Pulmonary artery endothelial cell (primary cell): ENCODE measurements at regions not wholly inside any gene's neighbourhood (a gene's known extent, or its start where the extent isn't known, plus 50 kb on each side); places are given as distances from the start of the nearest gene placed in this dataset.
"Not testable (repeated sequence)": the region's sequence is repeated elsewhere in the genome, so short reads cannot be mapped to it uniquely, and the experiment has no call there.

Experiments
- DNase-seq: peaks from one replicate; pipeline ENCODE4 v3.0.0-alpha.2; 2011; ENCODE audit warnings: low read depth, low spot score

DNA sequence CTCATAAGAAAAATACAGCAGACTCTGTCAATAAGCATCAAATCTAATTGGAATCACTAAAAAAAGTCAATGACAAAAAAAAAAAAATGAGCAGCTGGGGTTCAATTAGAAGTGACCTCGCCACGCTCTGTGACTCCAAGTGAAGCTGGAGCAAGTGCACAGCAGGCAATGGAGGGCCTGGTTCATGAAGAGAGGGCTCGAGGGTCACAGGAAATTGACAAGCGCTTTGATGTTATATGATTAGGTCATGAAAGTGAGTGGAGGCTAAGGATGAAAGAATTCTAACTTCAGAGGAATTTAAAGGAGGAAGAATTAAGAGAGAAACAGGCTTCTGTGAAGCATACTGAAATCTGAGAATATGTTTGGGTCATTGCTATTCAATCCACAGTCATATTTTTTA is 85.4 kb upstream of the TMEM18 start:
- no peak for DNase-seq

DNA sequence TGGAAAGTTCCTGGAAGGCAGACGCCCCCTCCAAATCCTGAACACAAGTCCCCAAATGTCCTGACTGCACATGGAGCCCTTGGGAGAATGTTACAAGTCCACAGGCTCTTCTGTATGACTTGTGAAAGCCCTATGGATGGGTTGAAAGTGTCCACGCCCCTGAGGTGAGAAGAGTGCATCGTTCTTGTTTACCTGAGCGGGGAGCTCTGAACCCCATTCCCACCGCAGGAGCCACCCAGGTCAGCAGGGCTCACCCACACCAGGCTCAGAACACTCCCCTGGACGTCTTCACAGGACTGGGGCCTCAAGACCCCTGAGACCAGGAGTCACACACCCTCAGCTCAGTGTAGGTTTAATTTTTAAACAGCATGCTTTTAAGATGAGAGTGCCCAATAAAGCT is 84.2 kb upstream of the TMEM18 start:
- DNase-seq: no peak

DNA sequence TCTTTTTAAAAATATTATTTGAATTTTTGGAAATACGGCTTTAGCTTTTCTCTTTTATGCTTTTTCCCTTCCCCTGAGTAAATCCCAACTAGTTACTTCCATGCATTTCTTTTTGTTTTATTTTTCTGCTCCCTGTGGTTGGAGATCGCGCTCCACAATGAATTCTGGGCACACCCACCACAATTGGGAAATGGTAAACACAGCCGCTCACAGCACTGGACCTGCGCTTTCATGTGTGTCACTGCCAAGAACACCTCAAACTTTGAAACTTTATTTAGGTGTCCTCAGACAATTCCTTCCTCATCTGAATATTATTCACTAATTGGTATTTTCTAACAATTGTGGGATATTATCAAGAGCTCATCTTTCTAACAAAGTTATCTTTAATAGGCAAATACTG is 82.8 kb upstream of the TMEM18 start:
- no peak for DNase-seq

DNA sequence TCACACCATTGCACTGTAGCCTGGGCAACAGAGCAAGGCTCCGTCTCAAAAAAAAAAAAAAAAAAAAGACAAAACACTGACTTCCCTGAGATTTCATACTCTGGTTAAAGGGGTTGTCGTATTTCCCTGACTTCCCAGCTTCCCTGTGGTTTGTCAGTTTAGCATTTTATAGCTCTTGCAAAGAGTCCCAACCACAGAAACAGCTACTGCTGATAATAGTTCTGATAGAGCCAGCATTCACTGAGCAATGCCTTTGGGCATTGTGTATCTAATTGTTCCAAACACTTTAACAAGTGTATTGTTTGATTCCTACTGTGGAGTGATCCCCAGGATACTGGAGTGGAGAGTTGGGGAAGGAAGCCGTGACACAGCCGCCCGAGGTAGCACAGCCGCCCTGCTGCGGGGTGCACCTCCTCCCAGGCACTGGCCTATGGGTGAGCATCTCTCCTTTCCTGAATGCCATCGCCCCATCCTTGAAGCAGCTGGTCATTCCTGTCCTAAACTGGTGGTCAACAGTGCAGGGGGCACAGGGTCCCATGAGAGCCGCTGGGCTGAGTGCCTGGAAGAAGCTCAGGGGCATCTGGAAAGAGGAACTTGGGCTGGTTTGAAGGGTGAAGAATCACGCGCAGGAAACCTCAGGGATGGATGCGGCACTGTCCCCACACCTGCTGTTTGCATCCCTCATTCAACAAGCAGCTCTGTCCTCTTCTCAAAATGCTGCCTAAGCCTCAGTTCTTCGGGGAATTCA is 81.0 kb upstream of the TMEM18 start:
- no peak for DNase-seq

DNA sequence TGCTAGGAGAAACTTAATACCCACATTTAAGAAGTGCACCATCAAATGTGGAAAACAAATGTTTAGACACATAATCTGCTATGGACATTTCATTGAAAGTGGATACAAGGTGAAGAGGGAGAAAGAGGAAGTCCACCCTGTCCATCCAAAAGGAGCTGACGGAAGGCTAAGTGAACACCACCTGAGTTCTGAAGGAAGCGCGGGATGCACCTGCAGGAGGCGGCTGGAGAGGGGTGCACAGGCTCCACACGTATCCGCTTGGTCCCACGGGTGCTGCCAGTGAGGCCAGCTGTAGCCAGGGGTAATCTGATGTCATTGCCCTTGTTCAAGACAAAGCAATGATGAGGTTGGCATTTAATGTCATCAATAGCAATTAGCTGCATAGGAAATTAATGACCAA is 75.9 kb upstream of the TMEM18 start:
- no peak for DNase-seq

DNA sequence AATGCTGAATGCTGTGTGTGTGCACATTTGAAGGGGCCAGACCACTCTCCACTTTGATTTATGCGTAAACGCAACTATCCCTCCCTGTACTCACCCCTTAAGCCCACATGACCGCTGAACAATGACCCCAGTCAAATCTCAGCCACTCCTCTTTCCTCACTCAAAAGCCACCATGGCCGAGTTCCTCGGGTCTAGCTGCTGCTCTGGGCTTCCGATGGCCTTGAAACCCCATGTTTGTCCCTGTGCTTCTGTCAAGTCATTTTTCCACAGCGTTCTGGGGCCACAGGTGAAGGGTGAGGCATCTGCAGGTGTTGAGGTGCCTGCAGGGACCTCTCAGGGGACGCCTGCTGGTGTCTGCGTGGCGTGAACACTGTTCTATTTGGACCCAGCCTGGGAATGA is 74.3 kb upstream of the TMEM18 start:
- DNase-seq: no peak

DNA sequence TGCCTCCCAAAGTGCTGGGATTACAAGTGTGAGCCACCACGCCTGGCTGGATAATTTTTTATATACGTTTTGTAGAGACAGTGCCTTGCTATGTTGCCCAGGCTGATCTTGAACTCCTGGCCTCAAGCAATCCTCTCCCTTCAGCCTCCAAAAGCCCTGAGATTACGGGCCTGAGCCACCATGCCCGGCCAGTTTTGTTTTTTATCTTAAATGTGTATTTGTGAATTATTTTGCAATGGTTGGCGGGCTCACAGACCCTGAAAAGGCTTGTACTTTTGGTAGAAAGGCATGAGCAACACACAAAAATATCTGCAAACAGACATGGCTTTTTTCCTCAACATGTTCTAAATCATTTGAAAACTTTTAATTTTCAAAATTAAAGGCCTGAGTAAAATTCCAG is 73.4 kb upstream of the TMEM18 start:
- DNase-seq: no peak

DNA sequence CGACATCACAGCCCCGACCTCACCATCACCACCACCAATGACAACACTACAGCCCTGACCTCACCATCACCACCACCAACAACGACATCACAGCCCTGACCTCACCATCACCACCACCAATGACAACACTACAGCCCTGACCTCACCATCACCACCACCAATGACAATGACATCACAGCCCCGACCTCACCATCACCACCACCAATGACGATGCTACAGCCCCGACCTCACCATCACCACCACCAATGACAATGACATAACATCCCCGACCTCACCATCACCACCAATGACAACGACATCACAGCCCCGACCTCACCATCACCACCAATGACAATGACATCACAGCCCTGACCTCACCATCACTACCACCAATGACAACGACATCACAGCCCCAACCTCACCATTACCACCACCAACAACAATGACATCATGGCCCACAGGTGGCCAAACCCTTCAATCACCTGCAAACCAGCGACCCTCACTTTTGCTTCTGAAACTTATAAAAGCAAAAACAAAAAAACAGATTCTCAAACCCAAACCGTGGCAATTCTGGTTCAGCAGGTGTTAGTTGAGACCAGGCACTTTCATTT is 70.7 kb upstream of the TMEM18 start:
- no peak for DNase-seq

DNA sequence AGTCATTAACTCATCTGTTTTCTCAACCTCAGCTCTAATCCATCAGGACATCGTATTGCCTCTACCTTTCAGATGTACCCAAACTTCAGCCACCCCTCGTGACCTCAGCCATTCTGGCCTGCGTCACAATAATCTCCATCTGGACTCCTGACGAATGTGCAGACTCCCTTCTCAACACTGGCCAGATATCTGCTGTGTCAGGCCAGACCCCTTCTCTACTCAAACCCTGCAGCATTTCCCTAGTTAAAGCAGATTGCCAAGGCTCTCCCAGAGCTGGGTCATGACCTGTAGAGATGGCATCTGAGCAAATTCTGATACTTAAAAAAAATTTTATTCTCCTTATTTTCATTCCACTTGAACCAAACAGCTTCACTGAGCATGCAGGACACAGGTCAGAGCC is 69.5 kb upstream of the TMEM18 start:
- DNase-seq: no peak

DNA sequence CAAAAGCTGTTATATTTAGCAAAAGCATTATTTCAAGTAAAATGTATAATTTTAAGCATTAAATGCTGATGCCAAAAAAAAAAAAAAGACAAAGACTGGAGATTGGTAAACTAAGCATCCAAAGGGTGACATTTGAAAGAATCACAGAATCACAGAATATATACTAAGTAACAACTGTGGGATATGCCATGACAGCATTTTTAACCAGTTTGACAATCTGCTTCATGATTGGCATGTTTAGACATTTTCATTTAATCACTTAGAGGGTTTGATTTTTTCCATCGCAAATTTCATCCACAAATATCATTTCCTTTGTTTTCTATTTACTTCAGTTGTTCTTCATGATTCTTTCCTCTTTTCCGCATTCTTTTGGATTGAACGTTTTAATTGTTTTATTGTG is 66.9 kb upstream of the TMEM18 start:
- no peak for DNase-seq

DNA sequence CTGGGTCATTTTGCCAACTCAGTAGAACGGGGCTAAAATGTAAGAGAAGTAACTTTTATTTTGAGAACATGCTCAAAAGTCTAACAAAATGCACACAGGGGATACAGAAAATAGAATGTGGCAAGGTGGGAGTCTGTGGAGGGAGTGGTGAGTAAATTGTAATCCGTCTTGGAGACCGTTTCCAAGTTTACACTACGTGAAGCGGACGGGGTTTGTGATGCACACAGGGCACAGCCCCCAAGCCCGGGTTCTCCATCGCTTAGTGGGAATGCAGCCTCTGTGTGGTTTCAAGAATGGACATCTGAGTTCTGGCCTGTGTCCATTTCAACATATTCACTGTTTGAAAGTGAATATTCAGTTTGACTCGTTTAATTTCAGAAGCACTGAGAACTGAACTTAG is 65.0 kb upstream of the TMEM18 start:
- no peak for DNase-seq

DNA sequence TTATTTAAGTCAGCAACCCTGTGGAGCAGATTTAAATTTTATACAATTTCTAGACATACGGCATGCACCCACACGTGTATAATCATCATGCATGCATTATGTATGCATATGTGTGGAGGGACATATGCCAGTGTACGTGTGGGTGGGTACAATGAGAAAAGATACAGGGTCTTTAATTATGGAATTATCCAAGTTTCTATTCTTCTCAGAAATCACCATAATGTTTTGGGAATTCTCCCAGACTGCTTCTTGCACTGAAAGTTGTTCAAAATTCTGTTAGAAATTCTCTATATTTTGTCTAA is 63.9 kb upstream of the TMEM18 start:
- DNase-seq: no peak

DNA sequence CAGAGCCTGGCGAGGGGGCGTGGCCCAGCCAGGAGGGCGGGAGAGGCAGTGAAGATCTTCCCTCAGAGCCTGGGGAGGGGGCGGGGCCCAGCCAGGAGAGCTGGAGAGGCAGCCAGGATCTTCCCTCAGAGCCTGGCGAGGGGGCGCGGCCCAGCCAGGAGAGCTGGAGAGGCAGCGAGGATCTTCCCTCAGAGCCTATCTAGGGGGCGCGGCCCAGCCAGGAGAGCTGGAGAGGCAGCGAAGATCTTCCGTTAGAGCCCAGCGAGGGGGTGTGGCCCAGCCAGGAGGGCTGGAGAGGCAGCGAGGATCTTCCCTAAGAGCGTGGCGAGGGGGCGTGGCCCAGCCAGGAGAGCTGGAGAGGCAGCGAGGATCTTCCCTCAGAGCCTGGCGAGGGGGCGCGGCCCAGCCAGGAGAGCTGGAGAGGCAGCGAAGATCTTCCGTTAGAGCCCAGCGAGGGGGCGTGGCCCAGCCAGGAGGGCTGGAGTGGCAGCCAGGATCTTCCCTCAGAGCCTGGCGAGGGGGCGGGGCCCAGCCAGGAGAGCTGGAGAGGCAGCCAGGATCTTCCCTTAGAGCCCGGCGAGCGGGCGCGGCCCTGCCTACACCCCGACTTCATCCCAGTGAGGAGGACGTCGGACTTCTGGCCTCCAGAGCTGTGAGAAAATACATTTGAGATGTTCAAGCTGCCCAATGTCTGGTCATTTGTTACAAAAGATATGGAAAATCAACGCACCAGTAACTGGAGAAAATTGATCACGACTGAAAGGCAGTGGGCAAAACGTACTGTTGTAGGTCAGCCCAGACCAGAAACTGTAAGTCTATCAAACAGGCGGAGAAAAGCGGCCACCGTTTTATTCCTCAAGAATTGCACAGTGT is 63.4 kb upstream of the TMEM18 start:
- DNase-seq: peak; percentile 4

DNA sequence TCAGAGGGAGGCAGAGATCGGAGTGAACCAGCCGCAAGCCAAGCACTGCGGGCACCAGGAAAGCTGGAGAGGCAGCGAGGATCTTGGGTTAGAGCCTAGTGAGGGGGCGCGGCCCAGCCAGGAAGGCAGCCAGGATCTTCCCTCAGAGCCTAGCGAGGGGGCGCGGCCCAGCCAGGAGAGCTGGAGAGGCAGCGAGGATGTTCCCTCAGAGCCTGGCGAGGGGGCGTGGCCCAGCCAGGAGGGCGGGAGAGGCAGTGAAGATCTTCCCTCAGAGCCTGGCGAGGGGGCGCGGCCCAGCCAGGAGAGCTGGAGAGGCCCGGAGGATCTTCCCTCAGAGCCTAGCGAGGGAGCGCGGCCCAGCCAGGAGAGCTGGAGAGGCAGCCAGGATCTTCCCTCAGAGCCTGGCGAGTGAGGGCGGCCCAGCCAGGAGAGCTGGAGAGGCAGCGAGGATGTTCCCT is 62.7 kb upstream of the TMEM18 start:
- not testable (repeated sequence) for DNase-seq

DNA sequence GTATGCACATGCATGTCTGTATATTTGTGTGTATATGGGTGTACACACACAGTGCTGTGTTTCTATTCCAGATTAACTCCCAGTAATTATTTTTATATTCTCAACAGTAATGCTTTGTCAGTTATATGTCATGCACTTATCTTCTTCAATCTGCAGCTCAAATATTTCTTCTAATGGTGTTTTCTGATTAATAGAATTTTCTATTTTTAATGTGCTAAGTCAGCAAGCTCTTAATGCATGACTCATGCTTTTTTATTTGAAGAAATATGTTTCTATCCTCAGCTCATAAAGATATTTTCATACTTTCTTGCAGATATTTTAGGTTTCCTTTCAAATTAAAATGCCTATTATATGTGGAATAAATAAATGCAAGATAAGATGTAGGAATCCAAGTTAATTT is 59.7 kb upstream of the TMEM18 start:
- no peak for DNase-seq

DNA sequence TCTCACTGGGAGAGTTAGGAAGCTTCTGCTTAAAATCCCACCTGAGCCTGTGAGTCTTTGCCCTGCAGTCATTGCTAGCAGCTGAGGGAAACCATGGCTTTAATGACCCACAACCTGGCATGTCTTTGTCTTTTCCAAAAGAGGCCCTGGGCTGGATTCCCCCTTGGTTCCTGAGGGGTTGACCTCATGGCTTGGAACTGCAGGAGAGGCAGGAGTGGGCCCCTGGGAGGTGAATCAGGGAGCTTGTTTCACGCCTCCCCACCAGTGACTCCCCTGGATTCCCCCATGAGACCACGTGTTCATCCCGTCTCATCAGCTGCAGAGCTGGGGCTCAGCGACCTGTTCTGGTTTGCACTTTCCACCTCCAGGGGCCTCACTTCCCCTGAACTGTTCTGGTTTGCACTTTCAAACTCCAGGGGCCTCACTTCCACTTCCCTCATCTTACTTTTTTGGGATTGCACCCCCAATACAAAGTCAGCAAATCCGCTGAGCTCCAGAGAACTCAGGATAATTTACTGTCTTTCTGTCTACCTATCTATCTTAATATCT is 58.5 kb upstream of the TMEM18 start:
- no peak for DNase-seq

DNA sequence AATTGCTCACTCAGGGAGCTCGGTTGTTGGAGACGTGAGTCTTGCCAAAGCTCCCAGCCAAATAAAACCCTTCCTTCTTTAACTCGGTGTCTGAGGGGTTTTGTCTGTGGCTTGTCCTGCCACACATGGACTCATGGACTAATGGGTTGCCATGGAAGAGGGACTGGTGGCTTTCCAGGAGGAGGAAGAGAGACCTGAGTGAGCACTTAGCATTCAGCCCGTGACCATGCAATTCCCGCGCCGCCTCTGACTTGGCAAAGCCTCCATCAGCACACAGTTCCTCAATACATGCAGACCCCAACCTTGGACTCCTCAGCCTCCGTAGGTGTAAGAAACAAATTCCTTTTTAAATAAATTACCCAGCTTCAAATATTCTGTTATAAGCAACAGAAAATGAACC is 57.3 kb upstream of the TMEM18 start:
- no peak for DNase-seq

DNA sequence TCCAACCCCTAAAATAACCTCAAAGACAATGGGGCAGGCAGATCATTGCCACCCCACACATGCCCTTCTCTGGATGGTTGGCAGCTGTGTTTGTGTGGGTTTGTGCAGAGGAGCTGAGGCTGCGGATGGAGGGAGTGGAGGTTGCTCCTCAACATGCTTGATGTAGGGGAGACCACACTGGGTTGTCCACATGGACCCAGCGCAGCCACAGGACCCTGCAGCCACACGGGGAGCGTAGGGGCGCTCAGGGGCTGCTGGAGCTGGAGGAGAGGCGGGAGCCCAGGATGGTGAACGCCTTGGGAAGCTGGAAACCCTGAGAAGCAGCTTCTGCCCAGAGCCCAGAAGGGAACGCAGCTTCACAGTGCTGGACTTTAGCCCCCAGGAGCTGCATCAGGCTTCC is 56.3 kb upstream of the TMEM18 start:
- DNase-seq: no peak

DNA sequence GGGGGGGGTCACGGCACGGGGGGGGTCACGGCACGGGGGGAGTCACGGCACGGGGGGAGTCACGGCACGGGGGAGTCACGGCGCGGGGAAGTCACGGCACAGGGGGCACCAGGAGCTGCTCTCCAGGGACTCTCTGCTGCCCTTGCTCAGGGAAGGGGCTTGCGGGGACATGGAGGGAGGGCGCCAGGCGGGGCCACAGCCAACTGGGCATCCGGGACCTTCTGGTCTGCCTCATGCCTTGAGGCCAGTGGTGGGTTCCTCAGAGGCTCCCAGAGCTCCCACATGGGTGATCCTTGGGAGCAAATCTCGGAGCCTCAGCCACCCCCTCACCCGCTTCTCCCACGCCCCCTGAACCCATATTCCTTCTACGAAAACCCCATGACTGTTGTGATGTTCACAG is 55.8 kb upstream of the TMEM18 start:
- DNase-seq: no peak

DNA sequence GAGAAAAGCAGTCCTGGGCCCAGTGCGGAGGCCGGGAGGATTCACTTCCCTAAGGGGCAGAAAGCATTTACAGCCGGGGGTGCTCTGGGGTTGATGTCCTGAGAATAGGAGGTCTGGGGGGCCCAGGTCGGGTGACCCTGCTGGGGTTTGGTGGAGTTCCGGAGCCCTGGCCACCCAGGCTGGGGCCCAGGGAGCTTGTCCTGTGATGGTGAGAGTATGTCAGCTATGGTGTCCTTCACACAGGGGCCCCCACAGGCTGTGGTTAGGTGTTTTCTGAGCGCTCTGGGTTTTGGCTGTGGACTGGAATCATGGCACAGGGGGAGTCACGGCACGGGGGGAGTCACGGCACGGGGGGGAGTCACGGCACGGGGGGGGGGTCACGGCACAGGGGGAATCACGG is 54.5 kb upstream of the TMEM18 start:
- DNase-seq: no peak

DNA sequence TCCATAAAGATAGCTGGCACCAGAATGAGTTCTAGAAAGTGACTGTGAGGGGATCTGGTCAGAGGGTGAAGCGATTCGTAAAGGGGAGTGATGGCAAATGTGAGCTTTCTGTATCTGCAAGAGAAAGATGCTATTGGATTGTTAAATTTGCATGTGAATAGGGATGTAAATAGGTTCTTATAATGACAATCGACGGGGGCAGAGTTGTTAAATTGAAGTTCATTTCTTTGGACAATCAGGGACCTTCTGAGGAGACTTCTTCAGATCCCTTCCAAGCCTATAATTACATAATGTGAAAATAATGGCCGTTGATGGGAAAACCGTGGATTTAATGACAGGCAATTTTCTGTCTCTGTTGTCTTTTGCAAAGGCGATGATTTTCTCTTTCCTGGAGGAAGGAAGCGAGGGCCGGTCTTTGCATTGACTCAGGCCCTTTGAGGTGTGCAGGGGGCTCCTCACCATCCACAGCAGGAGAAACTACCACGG is 52.2 kb upstream of the TMEM18 start:
- DNase-seq: no peak

DNA sequence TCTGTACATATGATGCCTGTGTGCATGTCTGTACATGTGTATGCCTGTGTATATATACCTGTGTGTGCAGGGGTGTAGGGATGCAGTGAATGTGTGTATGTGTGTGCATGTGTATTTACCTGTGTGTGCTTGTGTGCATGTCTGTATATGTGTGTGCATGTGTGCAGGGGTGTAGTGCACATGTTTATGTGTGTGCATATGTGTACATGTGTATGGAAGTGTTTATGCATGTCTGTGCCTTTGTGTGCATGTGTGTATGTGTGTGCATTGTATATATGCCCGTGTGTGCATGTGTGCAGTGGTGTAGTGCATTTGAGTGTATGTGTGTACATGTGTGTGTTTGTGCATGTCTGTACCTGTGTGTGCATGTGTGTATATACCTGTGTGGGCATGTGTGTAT is 51.0 kb upstream of the TMEM18 start:
- no peak for DNase-seq
